Choroid plexus epithelial cell (primary cell): ENCODE measurements at regions not wholly inside any gene's neighbourhood (a gene's known extent, or its start where the extent isn't known, plus 50 kb on each side); places are given as distances from the start of the nearest gene placed in this dataset.
A peak's percentile ranks its signal among the peaks of the same experiment; 100 is the strongest.

Experiments
- DNase-seq: peaks from one replicate; pipeline ENCODE4 v3.0.0-alpha.2; 2010; ENCODE audit warnings: low read depth
- H3K4me3 ChIP-seq: 2 replicates; pipeline ENCODE4 v1.5.1; 2011; ENCODE audit warnings: low read depth, mild to moderate bottlenecking, control low read depth, low read length, moderate library complexity
- TF ChIP-seq, protein P1 (sequence below): conservative IDR thresholded peaks from 2 replicates; pipeline ENCODE4 v1.5.1; 2011; ENCODE audit warnings: low read depth, mild to moderate bottlenecking, control low read depth, inconsistent platforms, low read length, moderate library complexity

DNA sequence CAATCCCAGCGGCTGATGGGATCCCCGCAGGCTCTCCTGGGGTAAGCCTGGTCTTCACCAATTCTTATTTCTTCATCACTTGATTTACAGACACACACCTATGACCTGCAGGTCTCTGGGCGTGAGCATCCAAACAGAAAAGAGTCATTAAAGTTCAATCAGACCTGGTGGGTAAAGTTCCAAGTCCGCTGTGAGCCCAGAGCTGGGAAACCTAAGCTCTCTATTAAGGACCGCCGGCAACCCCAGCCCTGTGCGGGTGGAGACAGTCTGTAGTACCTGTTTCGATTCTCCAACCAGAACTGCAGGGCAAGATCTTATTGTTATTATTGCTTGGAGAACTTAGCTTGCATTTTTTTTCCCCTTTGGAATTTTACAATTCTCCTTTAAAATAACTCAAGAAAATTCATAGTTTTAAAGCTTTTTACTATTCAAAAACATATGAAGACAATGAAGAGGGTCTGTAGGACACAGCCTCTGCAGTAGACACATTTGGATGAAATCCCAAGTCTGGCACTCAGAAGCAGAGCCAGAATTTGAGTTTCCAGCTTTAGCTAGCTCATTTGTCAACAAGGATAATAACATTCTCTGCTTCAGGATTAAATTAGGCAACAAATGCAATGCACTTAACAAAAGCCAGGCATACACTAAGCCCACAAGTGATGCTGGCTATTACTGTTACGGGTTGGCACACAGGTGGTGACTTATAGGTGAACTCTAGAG is 376.4 kb downstream of the INSIG2 start:
- H3K4me3 ChIP-seq, result no peak overlapping the region
- DNase-seq, result no peak
- TF ChIP-seq, protein P1, sequence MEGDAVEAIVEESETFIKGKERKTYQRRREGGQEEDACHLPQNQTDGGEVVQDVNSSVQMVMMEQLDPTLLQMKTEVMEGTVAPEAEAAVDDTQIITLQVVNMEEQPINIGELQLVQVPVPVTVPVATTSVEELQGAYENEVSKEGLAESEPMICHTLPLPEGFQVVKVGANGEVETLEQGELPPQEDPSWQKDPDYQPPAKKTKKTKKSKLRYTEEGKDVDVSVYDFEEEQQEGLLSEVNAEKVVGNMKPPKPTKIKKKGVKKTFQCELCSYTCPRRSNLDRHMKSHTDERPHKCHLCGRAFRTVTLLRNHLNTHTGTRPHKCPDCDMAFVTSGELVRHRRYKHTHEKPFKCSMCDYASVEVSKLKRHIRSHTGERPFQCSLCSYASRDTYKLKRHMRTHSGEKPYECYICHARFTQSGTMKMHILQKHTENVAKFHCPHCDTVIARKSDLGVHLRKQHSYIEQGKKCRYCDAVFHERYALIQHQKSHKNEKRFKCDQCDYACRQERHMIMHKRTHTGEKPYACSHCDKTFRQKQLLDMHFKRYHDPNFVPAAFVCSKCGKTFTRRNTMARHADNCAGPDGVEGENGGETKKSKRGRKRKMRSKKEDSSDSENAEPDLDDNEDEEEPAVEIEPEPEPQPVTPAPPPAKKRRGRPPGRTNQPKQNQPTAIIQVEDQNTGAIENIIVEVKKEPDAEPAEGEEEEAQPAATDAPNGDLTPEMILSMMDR, result no peak

- TF ChIP-seq, protein P1, result no peak
- no peak overlapping the region for H3K4me3 ChIP-seq
- no peak for DNase-seq
Observed at GRCh38 chr2:118464046-118464445, 375.8 kb downstream of the INSIG2 start.

DNA sequence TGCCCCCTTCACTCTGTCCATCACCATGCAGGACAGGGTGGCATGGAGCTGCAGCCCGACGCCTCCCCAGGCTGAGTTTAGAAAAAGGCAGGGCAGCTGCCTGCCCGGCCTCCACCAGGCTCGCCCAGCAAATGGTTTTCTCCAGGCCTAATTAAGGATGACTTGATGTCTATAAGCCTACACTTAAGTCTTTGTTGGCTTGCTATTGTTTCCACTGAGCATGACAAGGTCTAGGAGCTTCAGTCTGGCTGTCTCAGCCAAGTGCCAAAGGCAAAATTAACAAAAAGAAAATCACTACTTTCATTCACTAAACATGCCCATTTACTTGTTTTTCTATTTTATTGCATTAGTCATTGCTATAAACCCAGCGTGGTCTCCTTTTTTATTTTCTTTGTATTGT is 372.2 kb downstream of the INSIG2 start:
- no peak for DNase-seq
- no peak overlapping the region for H3K4me3 ChIP-seq
- TF ChIP-seq, protein P1, result no peak

- no peak overlapping the region for H3K4me3 ChIP-seq
- TF ChIP-seq, protein P1, result no peak
- DNase-seq, result no peak
Observed at GRCh38 chr2:118459426-118459825, 371.2 kb downstream of the INSIG2 start.

DNA sequence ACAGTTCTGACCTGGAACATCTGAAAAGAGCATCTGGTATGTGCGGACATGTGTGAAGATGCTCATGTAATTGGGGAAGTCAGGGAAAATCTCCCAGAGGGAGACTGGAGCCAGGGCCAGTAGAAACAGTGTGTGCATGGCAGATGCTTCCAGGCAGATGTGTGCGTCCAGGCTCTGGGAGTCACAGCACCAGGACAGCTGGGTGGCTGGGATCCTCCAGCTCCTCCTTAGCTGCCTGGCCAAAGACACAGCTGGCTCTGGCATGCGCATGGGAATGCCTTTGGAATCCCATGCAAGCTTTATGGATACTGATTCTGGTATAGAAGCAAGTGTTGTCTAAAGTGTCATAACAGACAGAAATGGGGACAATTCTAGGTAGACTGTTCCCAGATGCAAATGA is 369.7 kb downstream of the INSIG2 start:
- H3K4me3 ChIP-seq, result no peak overlapping the region
- DNase-seq, result no peak
- TF ChIP-seq, protein P1, result no peak

DNA sequence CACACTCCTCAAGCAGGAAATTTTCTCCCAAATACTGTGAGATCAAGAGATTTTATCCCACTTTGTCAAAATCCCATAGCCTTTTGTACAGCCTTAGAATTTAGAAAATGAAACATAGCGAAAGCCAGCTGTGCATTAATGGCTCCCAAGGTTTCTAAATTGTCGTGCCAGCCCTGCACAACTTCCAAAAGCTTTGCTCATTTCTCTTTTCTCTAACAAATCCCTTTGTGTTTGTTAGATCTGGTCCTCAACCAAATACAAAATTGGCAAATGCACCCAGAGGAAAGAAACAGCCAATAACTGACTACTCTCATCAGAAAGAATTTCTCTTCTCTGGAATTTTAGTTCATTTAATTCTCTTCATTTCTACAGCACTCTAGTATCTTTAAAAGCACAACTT is 361.1 kb downstream of the INSIG2 start:
- DNase-seq, result no peak
- no peak overlapping the region for H3K4me3 ChIP-seq
- TF ChIP-seq, protein P1, result no peak

GRCh38 chr2:118443596-118443995 is 355.3 kb downstream of the INSIG2 start:
- DNase-seq, result peak; percentile 81
- TF ChIP-seq, protein P1, result no peak
- no peak overlapping the region for H3K4me3 ChIP-seq
